Activated gamma-delta T cell treated with anti-CD3 and anti-CD28 coated beads, Interleukin-2, amount 50 U/mL, for 16 hours (primary cell): ENCODE measurements at regions not wholly inside any gene's neighbourhood (a gene's known extent, or its start where the extent isn't known, plus 50 kb on each side); places are given as distances from the start of the nearest gene placed in this dataset.

Source experiments
- DNase-seq: peaks from one replicate; pipeline ENCODE4 v3.0.0-alpha.2; 2020; ENCODE audit warnings: low read depth

DNA sequence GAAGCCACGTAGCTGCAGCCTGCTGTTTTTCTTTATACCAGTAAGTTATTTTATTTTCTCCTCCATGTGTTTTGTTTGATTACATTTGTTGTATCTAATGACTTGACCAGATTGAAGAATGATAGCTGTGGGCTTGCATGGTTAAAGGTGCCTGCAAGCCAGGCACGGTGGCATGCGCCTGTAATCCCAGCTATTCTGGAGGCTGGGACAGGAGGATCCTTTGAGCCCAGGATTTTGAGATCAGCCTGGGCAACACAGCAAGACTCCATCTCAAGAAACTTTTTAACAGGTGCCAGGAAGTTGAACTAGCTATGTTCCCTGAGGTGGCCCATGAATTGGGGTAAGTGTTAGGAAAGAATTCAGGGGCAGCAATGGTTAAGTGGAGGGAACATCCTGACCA is 179.4 kb downstream of the IRS1 start:
- no peak for DNase-seq

GRCh38 chr2:226619707-226620106 is 179.9 kb downstream of the IRS1 start:
- no peak for DNase-seq

DNA sequence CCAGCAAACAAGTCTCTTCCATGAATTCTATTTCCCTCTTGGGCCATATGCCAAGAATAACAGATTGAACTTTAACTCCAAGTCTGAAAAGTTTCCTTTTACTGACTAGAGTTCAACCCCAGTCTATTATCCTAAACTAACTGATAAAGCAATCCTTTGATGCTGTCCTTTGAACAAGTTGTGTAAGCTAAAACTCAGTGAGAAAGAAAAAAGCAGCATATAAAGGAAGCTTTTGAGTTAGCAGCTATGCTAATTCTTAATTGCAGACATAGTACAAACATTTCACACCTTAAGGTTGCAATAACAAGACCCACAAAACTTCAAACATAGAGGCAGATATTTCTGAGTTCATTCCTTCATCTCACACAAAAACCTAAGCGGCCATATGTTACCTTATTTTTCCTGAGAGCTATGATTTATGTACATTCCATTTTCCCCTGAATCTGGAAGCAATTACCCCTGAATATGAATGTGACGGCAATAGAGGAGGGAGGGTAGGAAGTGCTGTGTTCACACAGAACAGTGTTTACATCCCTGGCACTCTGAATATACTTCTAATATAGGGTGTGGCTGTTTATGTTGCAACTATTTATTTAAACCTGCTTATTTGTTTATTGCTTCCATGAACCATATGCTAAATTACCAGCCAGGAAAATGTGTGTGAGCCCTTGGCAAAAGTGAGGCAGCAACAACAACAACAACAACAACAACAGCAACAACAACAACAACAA is 180.6 kb downstream of the IRS1 start:
- no peak for DNase-seq

- no peak for DNase-seq
Observed at GRCh38 chr2:226618544-226618874, 181.1 kb downstream of the IRS1 start.

GRCh38 chr2:226615891-226616290 is 183.7 kb downstream of the IRS1 start:
- no peak for DNase-seq

- DNase-seq, result no peak
Observed at GRCh38 chr2:226611944-226612318, 187.7 kb downstream of the IRS1 start.

- no peak for DNase-seq
Observed at GRCh38 chr2:226611196-226611943, 188.2 kb downstream of the IRS1 start.

DNA sequence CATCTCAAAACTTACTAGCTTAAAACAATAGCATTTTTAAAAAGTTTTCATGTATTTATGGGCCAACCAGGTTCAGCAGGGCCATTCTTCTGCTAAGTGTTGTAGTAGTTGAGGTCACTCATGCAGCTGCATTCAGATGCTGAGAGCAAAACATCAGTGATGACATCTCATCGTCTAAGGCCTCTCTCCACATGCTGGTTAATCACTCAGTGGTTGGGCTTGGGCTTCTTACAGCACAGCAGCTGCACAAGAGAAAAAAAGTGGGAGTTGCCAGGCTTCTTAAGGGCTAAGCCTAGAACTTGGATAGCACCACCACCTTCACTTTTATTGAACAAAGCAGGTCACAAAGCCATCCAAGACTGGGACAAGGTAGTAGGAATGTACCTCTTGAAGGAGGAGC is 190.3 kb downstream of the IRS1 start:
- DNase-seq, result no peak

DNA sequence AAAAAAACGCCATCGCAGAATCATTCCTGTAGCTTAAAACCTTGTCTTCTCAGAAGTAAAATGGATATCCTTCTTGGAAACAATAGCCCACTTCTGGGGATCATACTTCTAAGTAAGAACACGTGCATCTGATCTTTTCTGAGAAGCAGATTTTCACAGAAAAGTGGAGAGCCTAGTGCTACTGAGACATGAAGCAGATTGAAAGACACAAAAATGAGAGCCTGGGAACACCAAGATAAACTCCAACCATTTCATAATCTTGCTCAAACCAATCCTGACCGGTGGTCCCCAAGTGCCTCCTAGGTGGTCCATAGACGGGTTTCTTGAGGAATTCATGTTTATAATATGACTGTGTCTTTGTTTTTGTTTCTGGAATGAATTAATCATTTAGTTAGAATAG is 191.2 kb downstream of the IRS1 start:
- no peak for DNase-seq

DNA sequence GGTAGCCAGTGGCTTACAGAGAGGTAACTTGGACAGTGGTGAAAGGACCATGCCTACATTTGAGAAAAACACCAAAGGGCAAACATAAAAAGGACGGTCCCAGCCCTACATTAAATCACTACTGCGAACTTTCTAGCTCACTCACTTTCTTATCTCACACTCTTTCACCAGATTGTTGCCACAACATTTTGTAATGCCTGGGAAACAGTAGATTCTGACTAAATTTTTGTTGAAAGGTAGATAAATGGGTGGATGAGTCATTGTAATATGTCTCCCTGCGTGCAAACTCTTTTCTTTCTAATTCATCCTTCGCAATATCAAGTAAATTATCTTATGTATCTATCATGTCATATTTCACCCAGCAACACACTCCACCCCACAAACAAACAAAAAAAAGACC is 192.2 kb downstream of the IRS1 start:
- DNase-seq, result no peak

DNA sequence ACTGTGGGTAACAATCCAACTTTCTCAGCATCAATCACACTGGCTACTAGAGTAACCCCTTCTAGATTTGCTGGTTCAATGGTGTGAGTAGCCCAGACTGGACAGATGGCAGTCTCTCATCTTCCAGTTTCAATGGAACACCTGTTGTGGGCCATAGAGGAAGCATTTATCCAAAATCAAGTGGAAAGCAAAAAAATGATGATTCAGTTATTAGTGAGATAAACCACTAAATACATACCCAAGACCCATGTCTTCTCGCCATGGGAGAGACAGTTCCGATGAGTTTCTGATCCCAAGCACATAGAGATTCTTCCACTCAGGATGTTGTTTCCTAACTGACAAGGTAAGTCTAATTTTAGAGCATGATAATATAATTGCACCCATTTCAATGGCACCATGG is 194.0 kb downstream of the IRS1 start:
- DNase-seq, result no peak

GRCh38 chr2:226603606-226604005 is 196.0 kb downstream of the IRS1 start:
- no peak for DNase-seq

- no peak for DNase-seq
Observed at GRCh38 chr2:226601881-226602662, 197.5 kb downstream of the IRS1 start.

GRCh38 chr2:226600802-226601201 is 198.8 kb downstream of the IRS1 start:
- no peak for DNase-seq

DNA sequence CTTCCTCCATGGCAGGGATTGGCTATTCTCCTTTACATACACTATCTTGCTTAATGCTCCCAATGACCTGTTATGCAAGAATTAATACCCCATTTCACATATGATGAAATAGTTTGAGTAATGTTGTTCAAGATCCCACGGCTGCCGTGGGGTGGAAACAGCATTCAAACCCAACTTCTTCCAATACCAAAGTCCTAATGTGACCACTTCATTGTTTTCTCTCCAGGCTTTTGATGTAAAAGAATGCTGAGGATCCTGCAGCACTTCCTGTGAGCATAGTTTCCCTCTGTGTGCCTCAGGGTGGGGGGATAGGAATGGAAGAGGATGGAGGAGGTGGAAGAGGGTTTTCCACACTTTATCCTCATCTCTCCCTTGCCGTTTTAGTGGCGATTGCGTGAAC is 199.4 kb downstream of the IRS1 start:
- DNase-seq, result no peak

DNA sequence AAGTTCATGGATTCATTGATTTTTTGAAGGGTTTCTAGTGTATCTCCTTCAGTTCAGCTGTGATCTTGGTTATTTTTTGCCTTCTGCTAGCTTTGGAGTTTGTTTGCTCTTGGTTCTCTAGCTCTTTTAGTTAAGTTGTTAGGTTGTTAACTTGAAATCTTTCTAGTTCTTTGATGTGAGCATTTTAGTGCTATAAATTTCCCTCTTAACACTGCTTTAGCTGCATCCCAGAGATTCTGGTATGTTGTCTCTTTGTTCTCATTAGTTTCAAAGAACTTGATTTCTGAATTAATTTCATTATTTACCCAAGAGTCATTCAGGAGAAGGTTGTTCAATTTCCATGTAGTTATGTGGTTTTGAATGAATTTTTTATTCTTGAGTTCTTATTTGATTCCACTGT is 210.6 kb downstream of the IRS1 start:
- DNase-seq, result no peak

GRCh38 chr2:226585130-226585561 is 214.5 kb downstream of the IRS1 start:
- DNase-seq, result no peak

GRCh38 chr2:226584518-226585055 is 215.0 kb downstream of the IRS1 start:
- no peak for DNase-seq

- DNase-seq, result no peak
Observed at GRCh38 chr2:226583715-226584114, 215.9 kb downstream of the IRS1 start.

GRCh38 chr2:226581661-226582060 is 218.0 kb downstream of the IRS1 start:
- no peak for DNase-seq

DNA sequence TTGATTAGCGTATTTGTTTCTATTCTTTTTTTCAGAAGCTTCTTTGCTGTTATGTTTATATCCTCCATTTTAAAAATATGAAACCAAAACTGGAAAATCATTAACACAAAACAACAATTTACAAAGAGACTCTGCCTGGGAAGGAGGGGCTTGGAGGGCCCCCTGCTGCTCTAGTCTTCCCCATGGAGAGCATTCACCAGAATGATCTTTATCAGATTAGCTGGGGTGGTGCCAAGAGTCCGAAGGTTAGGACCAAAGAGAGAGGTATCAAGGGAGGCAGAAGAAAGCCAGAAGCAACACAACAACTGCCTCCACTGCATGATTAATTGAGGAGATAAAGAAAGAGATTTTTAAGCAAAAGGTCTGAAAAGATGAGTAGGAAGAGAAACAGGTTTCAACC is 218.6 kb downstream of the IRS1 start:
- DNase-seq, result no peak

DNA sequence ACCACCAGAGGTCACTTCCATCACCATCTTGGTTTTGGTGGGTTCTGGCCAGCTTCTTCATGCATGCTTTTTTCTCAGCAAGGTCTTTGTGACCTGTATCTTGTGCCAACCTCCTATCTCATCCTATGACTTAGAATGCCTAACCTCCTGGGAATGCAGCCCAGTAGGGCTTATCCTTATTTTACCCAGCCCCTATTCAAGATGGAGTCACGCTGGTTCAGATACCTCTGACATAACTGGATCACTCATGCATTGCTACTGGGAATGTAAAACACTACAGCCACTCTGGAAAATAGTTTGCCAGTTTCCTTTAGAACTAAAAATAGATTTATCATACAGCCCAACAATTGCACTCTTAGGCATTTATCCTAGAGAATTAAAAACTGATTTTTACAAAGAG is 219.2 kb downstream of the IRS1 start:
- DNase-seq, result no peak

- DNase-seq, result no peak
Observed at GRCh38 chr2:226579519-226579918, 220.1 kb downstream of the IRS1 start.
